HL-60 (cell line): ENCODE measurements at regions not wholly inside any gene's neighbourhood (a gene's known extent, or its start where the extent isn't known, plus 50 kb on each side); places are given as distances from the start of the nearest gene placed in this dataset.

Source experiments
- DNase-seq, 2 experiments: peaks; one replicate each; pipeline ENCODE4 v3.0.0-alpha.2; 2010 to 2020; ENCODE audit warnings: low read depth in 1 of 2, low spot score in 1 of 2
- H3K27ac ChIP-seq: fragments of 250-450 bp; sonication (Bioruptor Pico); replicated peaks from 2 replicates; pipeline ENCODE4 v1.5.1; 2020; ENCODE audit warnings: mild to moderate bottlenecking, moderate library complexity
- H3K27me3 ChIP-seq: fragments of 250-450 bp; sonication (Bioruptor Pico); 2 replicates; pipeline ENCODE4 v1.5.1; 2021; ENCODE audit warnings: mild to moderate bottlenecking, moderate library complexity; ENCODE audit not compliant: insufficient read depth, poor library complexity, severe bottlenecking
- H3K4me3 ChIP-seq: replicated peaks from 2 replicates; pipeline ENCODE4 v1.5.1; 2011; ENCODE audit warnings: mild to moderate bottlenecking, control low read depth, low read length; ENCODE audit not compliant: insufficient read depth
- CTCF ChIP-seq: IDR thresholded peaks from one replicate; pipeline ENCODE4 v1.5.1; 2011; ENCODE audit warnings: low read length, control low read depth, inconsistent platforms; ENCODE audit not compliant: insufficient read depth
- GABPA ChIP-seq: IDR thresholded peaks from 2 replicates; pipeline ENCODE4 v1.6.1; 2012; ENCODE audit warnings: low read depth
- POLR2AphosphoS5 ChIP-seq: IDR thresholded peaks from 2 replicates; pipeline ENCODE4 v1.6.1; 2012; ENCODE audit warnings: low read depth
- REST ChIP-seq: IDR thresholded peaks from 2 replicates; pipeline ENCODE4 v1.6.1; 2012; ENCODE audit warnings: low read depth; ENCODE audit not compliant: insufficient replicate concordance
- SPI1 ChIP-seq: IDR thresholded peaks from 2 replicates; pipeline ENCODE4 v1.6.1; 2012; ENCODE audit warnings: low read depth, mild to moderate bottlenecking, borderline replicate concordance

GRCh38 chr1:114234408-114235124 is 80.9 kb upstream of the SYT6 start:
- DNase-seq = peak in 1 of 2 experiments; percentile 25
- Histone ChIP-seq H3K27me3 (no peaks in the 10 kb centered on the region), H3K27ac (no peak overlapping the region), H3K4me3 (no peak overlapping the region)
- no peak for TF ChIP-seq GABPA
- no peak for TF ChIP-seq CTCF
- TF ChIP-seq REST = no peak
- no peak for TF ChIP-seq SPI1
- no peak for TF ChIP-seq POLR2AphosphoS5

- H3K27me3 ChIP-seq = no peaks in the 10 kb centered on the region
- no peak for DNase-seq
- TF ChIP-seq POLR2AphosphoS5 (no peak), REST (no peak)
- no peak overlapping the region for H3K27ac ChIP-seq
- no peak overlapping the region for H3K4me3 ChIP-seq
Observed at GRCh38 chr1:114232691-114233090, 79.0 kb upstream of the SYT6 start.

- DNase-seq = no peak
- H3K4me3 ChIP-seq = no peak overlapping the region
- H3K27ac ChIP-seq = no peak overlapping the region
- no peaks in the 10 kb centered on the region for H3K27me3 ChIP-seq
- TF ChIP-seq REST = no peak
- no peak for TF ChIP-seq GABPA
- no peak for TF ChIP-seq CTCF
- TF ChIP-seq POLR2AphosphoS5 = no peak
- TF ChIP-seq SPI1 = no peak
Observed at GRCh38 chr1:114231301-114231700, 77.6 kb upstream of the SYT6 start.
